Omental fat pad (tissue), 3 donors: ENCODE measurements at regions not wholly inside any gene's neighbourhood (a gene's known extent, or its start where the extent isn't known, plus 50 kb on each side); places are given as distances from the start of the nearest gene placed in this dataset.
"Not testable (repeated sequence)": the region's sequence is repeated elsewhere in the genome, so short reads cannot be mapped to it uniquely, and the experiment has no call there.

Source experiments
- ATAC-seq: fragments of 150-250 bp; one replicate; pipeline ENCODE4 v1.9.1; 2016; ENCODE audit warnings: mild to moderate bottlenecking, moderate library complexity; ENCODE audit not compliant: low FRiP score
- DNase-seq: peaks from one replicate; pipeline ENCODE4 v3.0.0-alpha.2; 2019; ENCODE audit warnings: low spot score
- TF ChIP-seq, protein P1 (sequence below), 3 donors: fragments of 450-650 bp; IDR thresholded peaks; one replicate each; pipeline ENCODE4 v1.5.1; 2016 to 2017; ENCODE audit warnings: antibody characterized with exemption in 3 of 3, mild to moderate bottlenecking in 3 of 3, moderate library complexity in 2 of 3

DNA sequence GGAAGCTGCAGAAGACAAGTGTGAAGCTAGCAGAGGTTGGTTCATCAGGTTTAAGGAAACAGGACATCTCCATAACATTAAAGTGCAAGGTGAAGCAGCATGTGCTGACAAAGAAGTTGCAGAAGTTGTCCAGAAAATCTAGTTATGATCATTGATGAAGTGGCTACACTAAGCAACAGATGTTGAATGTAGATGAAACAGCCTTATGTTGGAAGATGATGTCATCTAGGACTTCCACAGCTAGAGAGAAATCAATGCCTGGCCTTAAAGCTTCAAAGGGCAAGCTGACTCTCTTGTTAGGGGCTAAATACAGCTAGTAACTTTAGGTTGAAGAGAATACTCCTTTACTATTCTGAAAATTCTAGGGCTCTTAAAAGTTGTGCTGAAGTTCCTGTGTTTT lies 340.2 kb upstream of the SOX9 start:
- TF ChIP-seq, protein P1, sequence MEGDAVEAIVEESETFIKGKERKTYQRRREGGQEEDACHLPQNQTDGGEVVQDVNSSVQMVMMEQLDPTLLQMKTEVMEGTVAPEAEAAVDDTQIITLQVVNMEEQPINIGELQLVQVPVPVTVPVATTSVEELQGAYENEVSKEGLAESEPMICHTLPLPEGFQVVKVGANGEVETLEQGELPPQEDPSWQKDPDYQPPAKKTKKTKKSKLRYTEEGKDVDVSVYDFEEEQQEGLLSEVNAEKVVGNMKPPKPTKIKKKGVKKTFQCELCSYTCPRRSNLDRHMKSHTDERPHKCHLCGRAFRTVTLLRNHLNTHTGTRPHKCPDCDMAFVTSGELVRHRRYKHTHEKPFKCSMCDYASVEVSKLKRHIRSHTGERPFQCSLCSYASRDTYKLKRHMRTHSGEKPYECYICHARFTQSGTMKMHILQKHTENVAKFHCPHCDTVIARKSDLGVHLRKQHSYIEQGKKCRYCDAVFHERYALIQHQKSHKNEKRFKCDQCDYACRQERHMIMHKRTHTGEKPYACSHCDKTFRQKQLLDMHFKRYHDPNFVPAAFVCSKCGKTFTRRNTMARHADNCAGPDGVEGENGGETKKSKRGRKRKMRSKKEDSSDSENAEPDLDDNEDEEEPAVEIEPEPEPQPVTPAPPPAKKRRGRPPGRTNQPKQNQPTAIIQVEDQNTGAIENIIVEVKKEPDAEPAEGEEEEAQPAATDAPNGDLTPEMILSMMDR (IDR thresholded peaks at IDR 0.05), result no peak
- ATAC-seq (no peak), DNase-seq (no peak)

DNA sequence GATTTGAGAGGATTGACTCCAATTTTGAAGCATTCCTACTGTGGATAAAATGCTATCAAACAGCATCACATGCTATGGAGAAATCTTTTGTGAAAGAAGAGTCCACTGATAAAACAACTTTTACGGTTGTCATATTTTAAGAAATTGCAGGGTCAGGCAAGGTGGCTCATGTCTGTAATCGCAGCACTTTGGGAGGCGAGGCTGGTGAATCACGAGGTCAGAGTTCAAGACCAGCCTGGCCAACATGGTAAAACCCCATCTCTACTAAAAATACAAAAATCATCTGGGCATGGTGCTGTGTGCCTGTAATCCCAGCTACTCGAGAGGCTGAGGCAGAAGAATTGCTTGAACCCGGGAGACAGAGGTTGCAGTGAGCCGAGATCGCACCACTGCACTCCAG lies 338.8 kb upstream of the SOX9 start:
- DNase-seq, ATAC-seq: not testable (repeated sequence)

DNA sequence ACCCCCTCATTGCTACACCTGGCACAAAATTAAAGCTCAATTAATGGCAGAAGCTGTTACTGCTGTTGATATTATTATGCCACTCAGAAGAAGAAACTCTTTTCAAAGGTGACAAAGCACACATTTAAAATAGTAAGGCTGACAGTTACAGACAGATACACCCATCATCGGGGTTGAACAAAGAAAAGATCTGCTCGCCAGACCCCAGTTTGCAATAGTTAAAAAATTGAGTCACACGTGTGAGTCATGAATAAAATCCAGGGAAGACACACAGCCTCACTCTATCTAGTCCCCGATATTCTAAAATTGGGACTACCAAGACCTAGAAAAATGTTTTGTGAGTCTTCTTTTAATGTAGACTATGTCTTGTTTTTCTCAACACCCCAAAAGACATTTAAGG lies 330.0 kb upstream of the SOX9 start:
- DNase-seq (no peak), ATAC-seq (no peak)
- TF ChIP-seq, protein P1 (IDR thresholded peaks at IDR 0.05), result no peak

DNA sequence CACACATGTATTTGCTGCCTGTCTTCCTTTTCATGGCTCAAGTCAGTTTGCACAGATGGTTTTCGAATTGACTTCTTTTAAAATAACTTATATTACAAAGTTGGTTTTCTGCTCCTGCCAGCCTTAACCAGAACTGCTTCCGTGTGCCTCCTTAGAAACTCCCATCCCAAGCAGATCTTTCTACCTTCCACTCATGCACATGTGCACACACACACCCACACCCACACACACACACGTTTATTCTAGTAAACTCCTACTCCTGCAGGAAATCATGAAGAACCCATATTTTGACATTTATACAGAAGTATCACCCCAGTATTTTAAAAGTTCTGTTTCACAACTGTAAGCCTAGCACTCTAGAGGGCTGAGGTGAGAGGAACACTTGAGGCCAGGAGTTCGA lies 329.5 kb upstream of the SOX9 start:
- no peak for ATAC-seq
- no peak for DNase-seq
- TF ChIP-seq, protein P1 (IDR thresholded peaks at IDR 0.05), result no peak

DNA sequence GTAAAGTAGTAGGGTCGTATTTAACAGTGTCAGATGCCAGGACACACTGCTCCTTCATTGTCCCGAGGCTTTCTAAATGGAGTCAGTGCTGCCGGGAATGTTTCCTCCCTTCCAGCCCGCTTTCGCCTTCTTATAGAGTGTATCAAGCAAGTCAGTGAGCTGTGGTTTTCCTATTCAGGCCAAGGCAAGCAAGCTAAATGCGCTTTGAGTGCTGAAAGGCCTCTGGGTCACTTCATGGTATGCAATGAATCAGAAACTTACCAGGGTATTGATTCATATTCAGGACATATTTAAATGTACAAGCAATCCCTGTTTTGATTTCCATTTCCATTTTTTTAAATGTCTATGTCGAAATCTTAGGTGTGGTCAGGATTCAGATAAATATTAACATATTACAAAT lies 327.9 kb upstream of the SOX9 start:
- ATAC-seq, result no peak
- TF ChIP-seq, protein P1 (IDR thresholded peaks at IDR 0.05), result no peak
- no peak for DNase-seq

DNA sequence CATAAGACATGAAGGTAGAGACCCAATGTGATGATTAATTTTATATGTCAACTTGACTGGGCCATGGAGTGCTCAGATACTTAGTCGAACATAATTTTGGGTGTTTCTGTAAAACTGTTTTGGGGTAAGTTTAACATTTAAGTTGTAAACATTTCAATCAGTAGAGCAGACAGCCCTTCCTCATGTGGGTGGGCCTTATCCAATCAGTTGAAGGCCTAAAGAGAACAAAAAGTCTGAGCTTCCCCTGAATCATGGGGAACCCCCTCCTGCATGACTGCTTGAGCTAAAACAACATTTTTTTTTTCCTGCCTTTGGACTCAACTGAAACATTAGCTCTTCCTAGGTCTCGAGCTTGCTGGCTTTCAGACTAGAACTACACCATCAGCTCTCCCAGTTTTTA lies 327.3 kb upstream of the SOX9 start:
- TF ChIP-seq, protein P1 (IDR thresholded peaks at IDR 0.05), result no peak
- ATAC-seq (no peak), DNase-seq (no peak)

DNA sequence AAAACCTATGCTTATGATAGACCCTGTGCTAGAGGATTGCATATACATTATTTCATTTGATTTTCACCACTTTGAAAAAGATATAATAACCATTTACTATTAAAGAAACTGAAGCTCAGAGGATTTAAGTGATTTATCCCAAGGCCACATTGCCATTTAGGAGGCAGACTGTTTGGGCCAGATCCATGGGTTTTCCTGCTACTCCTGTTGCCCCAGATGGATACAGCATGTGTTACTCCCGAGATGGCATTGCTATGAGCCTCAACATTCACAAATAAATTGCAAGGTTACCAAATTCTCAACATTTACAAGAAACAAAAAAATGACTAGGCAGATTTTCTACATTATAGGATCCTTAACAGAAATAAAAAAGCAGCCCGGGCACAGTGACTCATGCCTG lies 322.1 kb upstream of the SOX9 start:
- DNase-seq, result no peak
- TF ChIP-seq, protein P1 (IDR thresholded peaks at IDR 0.05), result no peak
- ATAC-seq, result no peak

DNA sequence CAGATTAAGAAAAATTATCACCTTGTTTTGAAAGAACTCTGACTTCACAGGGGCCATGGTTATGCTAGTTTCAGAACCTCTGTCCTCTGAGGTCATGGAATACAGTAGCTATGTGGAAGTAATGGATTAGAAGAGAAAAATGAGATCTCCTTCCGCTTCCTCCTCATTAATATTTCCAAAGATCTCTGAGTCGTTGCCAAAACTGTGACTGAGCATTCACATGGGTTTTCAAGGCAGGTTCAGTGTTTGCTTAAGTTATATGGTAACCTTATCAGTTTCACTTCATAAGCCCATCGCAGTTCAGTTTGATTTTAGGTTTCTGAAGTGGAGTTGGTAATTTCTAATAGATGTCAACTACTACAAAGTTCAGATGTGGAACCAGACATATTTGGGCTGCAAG lies 321.2 kb upstream of the SOX9 start:
- ATAC-seq (no peak), DNase-seq (no peak)
- TF ChIP-seq, protein P1 (IDR thresholded peaks at IDR 0.05), result no peak
